HEK293 (cell line): ENCODE measurements at regions not wholly inside any gene's neighbourhood (a gene's known extent, or its start where the extent isn't known, plus 50 kb on each side); places are given as distances from the start of the nearest gene placed in this dataset.

Experiments used
- CTCF ChIA-PET: fragments of 350-600 bp; formaldehyde crosslinking; extraction: SDS; loops from one replicate; lab custom pipeline; 2021; ENCODE audit warnings: antibody characterized with exemption; lab: Yijun Ruan, JAX
- POLR2A ChIA-PET: fragments of 300-600 bp; formaldehyde crosslinking; extraction: SDS; loops from one replicate; lab custom pipeline; 2020; ENCODE audit warnings: antibody characterized with exemption, inconsistent platforms; lab: Yijun Ruan, JAX
- H3K27ac ChIP-seq: fragments of 200-500 bp; sonication (Bioruptor generic); 2 replicates; pipeline ENCODE4 v1.5.1; 2014; ENCODE audit warnings: low read depth, low read length, control low read depth, inconsistent platforms; ENCODE audit errors: extremely low read depth
- H3K36me3 ChIP-seq, 2 experiments: fragments of 200-500 bp in 1 of 2; sonication (Bioruptor generic) in 1 of 2; 1 replicate in 1 of 2; 2 replicates in 1 of 2; pipeline ENCODE4 v1.5.1; 2014 to 2017; ENCODE audit warnings: inconsistent platforms in 2 of 2, low read length in 2 of 2; ENCODE audit not compliant: control insufficient read depth in 2 of 2, insufficient read depth in 1 of 2
- H3K4me1 ChIP-seq: fragments of 200-500 bp; sonication (Bioruptor generic); 2 replicates; pipeline ENCODE4 v1.5.1; 2014; ENCODE audit warnings: mild to moderate bottlenecking, low read length, inconsistent platforms; ENCODE audit not compliant: control insufficient read depth, insufficient read depth
- H3K4me3 ChIP-seq: 2 replicates; pipeline ENCODE4 v1.5.1; 2011; ENCODE audit warnings: low read depth, mild to moderate bottlenecking, control low read depth, low read length, moderate library complexity
- H3K9me3 ChIP-seq: fragments of 200-500 bp; sonication (Bioruptor generic); 2 replicates; pipeline ENCODE4 v1.5.1; 2014; ENCODE audit warnings: low read depth, low read length, inconsistent platforms; ENCODE audit not compliant: control insufficient read depth, insufficient read depth
- PRDM10 ChIP-seq: fragments of 450-650 bp; formaldehyde crosslinking; IDR thresholded peaks from 2 replicates; pipeline ENCODE4 v1.5.1; 2016; ENCODE audit warnings: missing biosample characterization, missing genetic modification characterization
- PRDM2 ChIP-seq: fragments of 450-650 bp; formaldehyde crosslinking; IDR thresholded peaks from 2 replicates; pipeline ENCODE4 v1.5.1; 2016; ENCODE audit warnings: missing biosample characterization, missing genetic modification characterization, borderline replicate concordance
- TCF7L2 ChIP-seq: IDR thresholded peaks from 2 replicates; pipeline ENCODE4 v1.6.1; 2011; ENCODE audit warnings: low read depth, mild to moderate bottlenecking, inconsistent platforms, low read length, moderate library complexity, borderline replicate concordance
- ZBTB10 ChIP-seq: fragments of 450-650 bp; formaldehyde crosslinking; IDR thresholded peaks from 2 replicates; pipeline ENCODE4 v1.5.1; 2016; ENCODE audit warnings: missing biosample characterization, missing genetic modification characterization
- ZBTB8A ChIP-seq: fragments of 450-650 bp; formaldehyde crosslinking; IDR thresholded peaks from 2 replicates; pipeline ENCODE4 v1.5.1; 2016; ENCODE audit warnings: missing biosample characterization, missing genetic modification characterization
- ZNF214 ChIP-seq: fragments of 450-650 bp; formaldehyde crosslinking; IDR thresholded peaks from 2 replicates; pipeline ENCODE4 v1.5.1; 2017; ENCODE audit warnings: missing biosample characterization, mild to moderate bottlenecking, missing genetic modification characterization, borderline replicate concordance
- ZNF37A ChIP-seq: fragments of 450-650 bp; IDR thresholded peaks from 2 replicates; pipeline ENCODE4 v1.5.1; 2018; ENCODE audit warnings: missing biosample characterization, missing genetic modification characterization
- ZNF416 ChIP-seq: fragments of 450-650 bp; formaldehyde crosslinking; IDR thresholded peaks from 2 replicates; pipeline ENCODE4 v1.5.1; 2016; ENCODE audit warnings: missing biosample characterization, missing genetic modification characterization
- ZNF501 ChIP-seq: fragments of 450-650 bp; formaldehyde crosslinking; IDR thresholded peaks from 2 replicates; pipeline ENCODE4 v1.5.1; 2016; ENCODE audit warnings: missing biosample characterization, missing genetic modification characterization
- ZNF513 ChIP-seq: fragments of 450-650 bp; IDR thresholded peaks from 2 replicates; pipeline ENCODE4 v1.5.1; 2018; ENCODE audit warnings: missing biosample characterization, missing genetic modification characterization
- ZNF514 ChIP-seq: fragments of 450-650 bp; formaldehyde crosslinking; IDR thresholded peaks from 2 replicates; pipeline ENCODE4 v1.5.1; 2016; ENCODE audit warnings: missing biosample characterization, missing genetic modification characterization
- ZNF555 ChIP-seq: fragments of 450-650 bp; formaldehyde crosslinking; conservative IDR thresholded peaks from 2 replicates; pipeline ENCODE4 v1.5.1; 2017; ENCODE audit warnings: missing biosample characterization, mild to moderate bottlenecking, missing genetic modification characterization, inconsistent platforms
- ZNF621 ChIP-seq: fragments of 450-650 bp; formaldehyde crosslinking; IDR thresholded peaks from 2 replicates; pipeline ENCODE4 v1.5.1; 2017; ENCODE audit warnings: missing biosample characterization, missing genetic modification characterization
- ZNF768 ChIP-seq: fragments of 450-650 bp; formaldehyde crosslinking; IDR thresholded peaks from 2 replicates; pipeline ENCODE4 v1.5.1; 2018; ENCODE audit warnings: missing biosample characterization, mild to moderate bottlenecking, missing genetic modification characterization
- ZNF830 ChIP-seq: fragments of 450-650 bp; IDR thresholded peaks from 2 replicates; pipeline ENCODE4 v1.5.0; 2018; ENCODE audit warnings: missing biosample characterization, missing genetic modification characterization, low read depth, mild to moderate bottlenecking, moderate library complexity
- ZSCAN16 ChIP-seq: fragments of 450-650 bp; formaldehyde crosslinking; IDR thresholded peaks from 2 replicates; pipeline ENCODE4 v1.5.1; 2016; ENCODE audit warnings: missing biosample characterization, missing genetic modification characterization
- TF ChIP-seq, protein P1 (sequence below): fragments of 450-650 bp; formaldehyde crosslinking; IDR thresholded peaks from 2 replicates; pipeline ENCODE4; 2016; ENCODE audit warnings: missing biosample characterization, missing genetic modification characterization

DNA sequence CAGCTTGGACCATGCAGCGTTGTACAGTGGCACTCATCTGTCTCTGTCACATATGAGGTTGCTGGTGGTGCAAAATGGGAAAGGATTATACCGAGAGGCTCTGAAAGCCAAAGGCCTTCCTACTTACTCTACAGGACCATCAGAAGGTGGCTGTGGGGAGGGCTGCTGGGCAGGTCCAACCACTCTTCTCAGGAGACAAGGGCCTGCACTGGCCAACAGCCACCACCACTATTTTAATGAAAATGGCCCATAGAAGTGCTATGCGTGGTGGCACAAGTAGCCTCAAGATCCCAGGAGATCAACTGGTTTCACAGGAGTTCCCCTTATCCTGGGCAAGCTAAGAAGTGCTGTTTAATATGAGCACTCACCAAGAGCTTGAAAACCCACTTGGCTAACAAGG is 52.3 kb downstream of the MRPL57 start:
- ChIA-PET CTCF (no interaction called here), POLR2A (no interaction called here)
- no peaks in the 10 kb centered on the region for H3K4me1 ChIP-seq
- H3K4me3 ChIP-seq: no peak overlapping the region
- H3K27ac ChIP-seq: no peak overlapping the region
- no peaks in the 10 kb centered on the region for H3K36me3 ChIP-seq
- no peak for TF ChIP-seq ZNF514 (tag by site-specific recombination)
- TF ChIP-seq, protein P1, sequence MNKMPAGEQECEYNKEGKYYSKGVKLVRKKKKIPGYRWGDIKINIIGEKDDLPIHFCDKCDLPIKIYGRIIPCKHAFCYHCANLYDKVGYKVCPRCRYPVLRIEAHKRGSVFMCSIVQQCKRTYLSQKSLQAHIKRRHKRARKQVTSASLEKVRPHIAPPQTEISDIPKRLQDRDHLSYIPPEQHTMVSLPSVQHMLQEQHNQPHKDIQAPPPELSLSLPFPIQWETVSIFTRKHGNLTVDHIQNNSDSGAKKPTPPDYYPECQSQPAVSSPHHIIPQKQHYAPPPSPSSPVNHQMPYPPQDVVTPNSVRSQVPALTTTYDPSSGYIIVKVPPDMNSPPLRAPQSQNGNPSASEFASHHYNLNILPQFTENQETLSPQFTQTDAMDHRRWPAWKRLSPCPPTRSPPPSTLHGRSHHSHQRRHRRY (tag by site-specific recombination): no peak
- TF ChIP-seq ZNF768: no peak
- no peak for TF ChIP-seq ZNF214 (tag by site-specific recombination)
- no peak for TF ChIP-seq ZSCAN16
- TF ChIP-seq ZNF555 (tag by site-specific recombination): no peak
- no peak for TF ChIP-seq ZNF37A (tag by site-specific recombination)
- TF ChIP-seq PRDM10 (tag by site-specific recombination): no peak
- TF ChIP-seq ZNF621 (tag by site-specific recombination): no peak
- no peak for TF ChIP-seq ZBTB8A
- no peak for TF ChIP-seq PRDM2 (tag by site-specific recombination)
- TF ChIP-seq ZNF830: no peak
- TF ChIP-seq TCF7L2: no peak
- TF ChIP-seq ZNF501: no peak
- TF ChIP-seq ZBTB10 (tag by site-specific recombination): no peak
- TF ChIP-seq ZNF513: no peak
- no peak for TF ChIP-seq ZNF416 (tag by site-specific recombination)
- no peaks in the 10 kb centered on the region for H3K9me3 ChIP-seq
